Testis (tissue), 2 donors: ENCODE measurements at regions not wholly inside any gene's neighbourhood (a gene's known extent, or its start where the extent isn't known, plus 50 kb on each side); places are given as distances from the start of the nearest gene placed in this dataset.

ENCODE experiments used
- POLR2A ChIP-seq: fragments of 450-650 bp; IDR thresholded peaks from one replicate; pipeline ENCODE4 v1.6.1; 2017; ENCODE audit warnings: antibody characterized with exemption, mild to moderate bottlenecking, moderate library complexity
- TF ChIP-seq, protein P1 (sequence below), 3 experiments: fragments of 450-650 bp in 2 of 3; fragments of 200-600 bp in 1 of 3; sonication (generic) in 1 of 3; IDR thresholded peaks; one replicate each; pipeline ENCODE4 v1.5.1; 2016 to 2019; ENCODE audit warnings: antibody characterized with exemption in 3 of 3, mild to moderate bottlenecking in 2 of 3, moderate library complexity in 1 of 3

GRCh38 chr20:4076671-4077070, 61.3 kb upstream of the RNF24 start:
- TF ChIP-seq, protein P1, sequence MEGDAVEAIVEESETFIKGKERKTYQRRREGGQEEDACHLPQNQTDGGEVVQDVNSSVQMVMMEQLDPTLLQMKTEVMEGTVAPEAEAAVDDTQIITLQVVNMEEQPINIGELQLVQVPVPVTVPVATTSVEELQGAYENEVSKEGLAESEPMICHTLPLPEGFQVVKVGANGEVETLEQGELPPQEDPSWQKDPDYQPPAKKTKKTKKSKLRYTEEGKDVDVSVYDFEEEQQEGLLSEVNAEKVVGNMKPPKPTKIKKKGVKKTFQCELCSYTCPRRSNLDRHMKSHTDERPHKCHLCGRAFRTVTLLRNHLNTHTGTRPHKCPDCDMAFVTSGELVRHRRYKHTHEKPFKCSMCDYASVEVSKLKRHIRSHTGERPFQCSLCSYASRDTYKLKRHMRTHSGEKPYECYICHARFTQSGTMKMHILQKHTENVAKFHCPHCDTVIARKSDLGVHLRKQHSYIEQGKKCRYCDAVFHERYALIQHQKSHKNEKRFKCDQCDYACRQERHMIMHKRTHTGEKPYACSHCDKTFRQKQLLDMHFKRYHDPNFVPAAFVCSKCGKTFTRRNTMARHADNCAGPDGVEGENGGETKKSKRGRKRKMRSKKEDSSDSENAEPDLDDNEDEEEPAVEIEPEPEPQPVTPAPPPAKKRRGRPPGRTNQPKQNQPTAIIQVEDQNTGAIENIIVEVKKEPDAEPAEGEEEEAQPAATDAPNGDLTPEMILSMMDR (IDR thresholded peaks at IDR 0.05), result no peak
- no peak for TF ChIP-seq POLR2A
